Neural cell (in vitro differentiated cells): ENCODE measurements at regions not wholly inside any gene's neighbourhood (a gene's known extent, or its start where the extent isn't known, plus 50 kb on each side); places are given as distances from the start of the nearest gene placed in this dataset.

Experiments
- H2AFZ ChIP-seq: fragments of 200-600, 300-800 bp; sonication (generic), shearing (Covaris generic); 2 replicates; pipeline ENCODE4 v1.6.0; 2014; ENCODE audit warnings: low read depth, mild to moderate bottlenecking, antibody characterized with exemption, low read length, moderate library complexity
- H3F3A ChIP-seq: fragments of 200-600 bp; shearing (Covaris generic); 2 replicates; pipeline ENCODE4 v1.6.1; 2016; ENCODE audit warnings: mild to moderate bottlenecking, moderate library complexity, mixed read lengths, antibody characterized with exemption, low read length; ENCODE audit not compliant: insufficient read depth, poor library complexity, severe bottlenecking
- H3K27ac ChIP-seq: fragments of 200-600, 300-800 bp; sonication (generic), shearing (Covaris generic); 2 replicates; pipeline ENCODE4 v1.5.1; 2014; ENCODE audit warnings: mild to moderate bottlenecking, low read length, moderate library complexity
- H3K27me3 ChIP-seq: fragments of 300-800, 200-600 bp; sonication (generic), shearing (Covaris generic); 2 replicates; pipeline ENCODE4 v1.6.0; 2014; ENCODE audit warnings: mild to moderate bottlenecking, low read depth, low read length, moderate library complexity; ENCODE audit not compliant: insufficient read depth
- H3K36me3 ChIP-seq: fragments of 300-800, 200-600 bp; sonication (generic), shearing (Covaris generic); 2 replicates; pipeline ENCODE4 v1.5.1; 2014; ENCODE audit warnings: mild to moderate bottlenecking, antibody characterized with exemption, low read length, moderate library complexity; ENCODE audit not compliant: insufficient read depth
- H3K4me2 ChIP-seq: fragments of 300-800, 200-600 bp; sonication (generic), shearing (Covaris generic); 2 replicates; pipeline ENCODE4 v1.6.0; 2014; ENCODE audit warnings: mild to moderate bottlenecking, low read length
- H3K4me3 ChIP-seq: fragments of 300-800, 200-600 bp; sonication (generic), shearing (Covaris generic); 2 replicates; pipeline ENCODE4 v1.5.1; 2014; ENCODE audit warnings: mild to moderate bottlenecking, low read length, moderate library complexity
- H3K79me2 ChIP-seq: fragments of 200-600 bp; shearing (Covaris generic); replicated peaks from 2 replicates; pipeline ENCODE4 v1.6.0; 2014; ENCODE audit warnings: mild to moderate bottlenecking, low read length, moderate library complexity; ENCODE audit not compliant: insufficient read depth
- H3K9ac ChIP-seq: fragments of 300-800, 200-600 bp; sonication (generic), shearing (Covaris generic); 2 replicates; pipeline ENCODE4 v1.6.1; 2016; ENCODE audit warnings: mild to moderate bottlenecking, low read length, mixed read lengths
- H3K9me2 ChIP-seq: fragments of 200-600 bp; shearing (Covaris generic); 2 replicates; pipeline ENCODE4 v1.6.1; 2016; ENCODE audit warnings: mild to moderate bottlenecking, low read length, mixed read lengths; ENCODE audit not compliant: insufficient read depth
- H3K9me3 ChIP-seq: fragments of 200-600, 300-800 bp; sonication (generic), shearing (Covaris generic); 2 replicates; pipeline ENCODE4 v1.6.1; 2016; ENCODE audit warnings: mild to moderate bottlenecking, mixed run types, low read length, moderate library complexity, mixed read lengths
- H4K20me1 ChIP-seq: fragments of 200-600 bp; shearing (Covaris generic); 2 replicates; pipeline ENCODE4 v1.6.1; 2016; ENCODE audit warnings: mild to moderate bottlenecking, mixed run types; ENCODE audit not compliant: insufficient read depth
- CTCF ChIP-seq: fragments of 450-650 bp; IDR thresholded peaks from 2 replicates; pipeline ENCODE4 v1.5.1; 2014; ENCODE audit warnings: antibody characterized with exemption, mild to moderate bottlenecking, moderate library complexity; ENCODE audit not compliant: poor library complexity, severe bottlenecking
- EP300 ChIP-seq: fragments of 450-650 bp; conservative IDR thresholded peaks from 2 replicates; pipeline ENCODE4 v1.6.1; 2014; ENCODE audit warnings: antibody characterized with exemption, mild to moderate bottlenecking, moderate library complexity; ENCODE audit not compliant: poor library complexity, severe bottlenecking
- EZH2 ChIP-seq: fragments of 200-600, 300-800 bp; shearing (Covaris generic), sonication (generic); IDR thresholded peaks from 2 replicates; pipeline ENCODE4 v1.6.1; 2014; ENCODE audit warnings: antibody characterized with exemption, low read length, borderline replicate concordance, mild to moderate bottlenecking; ENCODE audit not compliant: insufficient read depth, poor library complexity, severe bottlenecking
- MXI1 ChIP-seq: fragments of 450-650 bp; conservative IDR thresholded peaks from 2 replicates; pipeline ENCODE4 v1.6.1; 2014; ENCODE audit warnings: antibody characterized with exemption, mild to moderate bottlenecking; ENCODE audit not compliant: poor library complexity, severe bottlenecking
- POLR2AphosphoS5 ChIP-seq: IDR thresholded peaks from 2 replicates; pipeline ENCODE4 v1.6.1; 2012
- RAD21 ChIP-seq: fragments of 450-650 bp; conservative IDR thresholded peaks from 2 replicates; pipeline ENCODE4 v1.6.1; 2014; ENCODE audit warnings: antibody characterized with exemption, mild to moderate bottlenecking, moderate library complexity
- REST ChIP-seq: IDR thresholded peaks from 2 replicates; pipeline ENCODE4 v1.6.1; 2012; ENCODE audit warnings: borderline replicate concordance
- SMC3 ChIP-seq: fragments of 450-650 bp; conservative IDR thresholded peaks from 2 replicates; pipeline ENCODE4 v1.6.1; 2014; ENCODE audit warnings: antibody characterized with exemption, mild to moderate bottlenecking, moderate library complexity; ENCODE audit not compliant: poor library complexity
- TAF1 ChIP-seq: IDR thresholded peaks from 2 replicates; pipeline ENCODE4 v1.6.1; 2012; ENCODE audit warnings: low read depth

- H3K4me3 ChIP-seq = no peak overlapping the region
- no peaks in the 10 kb centered on the region for H3K9me2 ChIP-seq
- H2AFZ ChIP-seq = no peak overlapping the region
- peaks cover 4% of the 10 kb centered on the region for H3K9me3 ChIP-seq
- no peaks in the 10 kb centered on the region for H3F3A ChIP-seq
- H3K9ac ChIP-seq = no peak overlapping the region
- H3K4me2 ChIP-seq = no peak overlapping the region
- no peaks in the 10 kb centered on the region for H3K27me3 ChIP-seq
- no peak for TF ChIP-seq POLR2AphosphoS5
- TF ChIP-seq EZH2 = no peak
- no peak for TF ChIP-seq REST
- TF ChIP-seq MXI1 = no peak
- no peak for TF ChIP-seq SMC3
- TF ChIP-seq TAF1 = no peak
- TF ChIP-seq EP300 = no peak
- no peak for TF ChIP-seq CTCF
- no peak for TF ChIP-seq RAD21
- H3K36me3 ChIP-seq = no peaks in the 10 kb centered on the region
- H3K79me2 ChIP-seq = no peaks in the 10 kb centered on the region
- no peaks in the 10 kb centered on the region for H4K20me1 ChIP-seq
- H3K27ac ChIP-seq = no peak overlapping the region
Observed at GRCh38 chr11:23404225-23405160, 544.2 kb upstream of the CCDC179 start.

- no peak overlapping the region for H3K9ac ChIP-seq
- no peak overlapping the region for H3K27ac ChIP-seq
- TF ChIP-seq EP300 (no peak), EZH2 (no peak), CTCF (no peak), REST (no peak), POLR2AphosphoS5 (no peak), TAF1 (no peak), SMC3 (no peak), RAD21 (no peak), MXI1 (no peak)
- no peaks in the 10 kb centered on the region for H3K36me3 ChIP-seq
- no peak overlapping the region for H3K4me3 ChIP-seq
- no peak overlapping the region for H2AFZ ChIP-seq
- H3K9me2 ChIP-seq = no peaks in the 10 kb centered on the region
- H4K20me1 ChIP-seq = no peaks in the 10 kb centered on the region
- H3F3A ChIP-seq = no peaks in the 10 kb centered on the region
- peaks cover 4% of the 10 kb centered on the region for H3K9me3 ChIP-seq
- H3K79me2 ChIP-seq = no peaks in the 10 kb centered on the region
- H3K27me3 ChIP-seq = no peaks in the 10 kb centered on the region
- no peak overlapping the region for H3K4me2 ChIP-seq
Observed at GRCh38 chr11:23405350-23405937, 545.2 kb upstream of the CCDC179 start.
